Central memory CD8-positive, alpha-beta T cell (primary cell): ENCODE measurements at regions not wholly inside any gene's neighbourhood (a gene's known extent, or its start where the extent isn't known, plus 50 kb on each side); places are given as distances from the start of the nearest gene placed in this dataset.

Experiments
- ATAC-seq: fragments of 150-1000 bp; cut with Tn5 transposase; replicated peaks from 2 replicates; pipeline ENCODE4 v1.10.0; 2022; ENCODE audit warnings: mild to moderate bottlenecking, moderate FRiP score, moderate number of reproducible peaks; ENCODE audit not compliant: poor library complexity, severe bottlenecking; ENCODE audit errors: extremely low read depth
- DNase-seq, 2 donors: peaks; one replicate each; pipeline ENCODE4 v3.0.0; 2021; ENCODE audit warnings: low spot score in 2 of 2
- H3K27ac Mint-ChIP-seq: one replicate; pipeline ENCODE4 v1.8.0; 2022; ENCODE audit warnings: low read depth, mild to moderate bottlenecking, moderate library complexity, mixed read lengths
- H3K27me3 Mint-ChIP-seq: one replicate; pipeline ENCODE4 v1.8.0; 2022; ENCODE audit warnings: mixed read lengths
- H3K36me3 Mint-ChIP-seq: one replicate; pipeline ENCODE4 v1.8.0; 2022; ENCODE audit warnings: mild to moderate bottlenecking, moderate library complexity, mixed read lengths; ENCODE audit not compliant: insufficient read depth
- H3K4me1 Mint-ChIP-seq: one replicate; pipeline ENCODE4 v1.8.0; 2022; ENCODE audit warnings: mixed read lengths
- H3K4me3 Mint-ChIP-seq: one replicate; pipeline ENCODE4 v1.8.0; 2022; ENCODE audit warnings: mild to moderate bottlenecking, moderate library complexity, mixed read lengths
- H3K9me3 Mint-ChIP-seq: one replicate; pipeline ENCODE4 v1.8.0; 2022; ENCODE audit warnings: mixed read lengths

DNA sequence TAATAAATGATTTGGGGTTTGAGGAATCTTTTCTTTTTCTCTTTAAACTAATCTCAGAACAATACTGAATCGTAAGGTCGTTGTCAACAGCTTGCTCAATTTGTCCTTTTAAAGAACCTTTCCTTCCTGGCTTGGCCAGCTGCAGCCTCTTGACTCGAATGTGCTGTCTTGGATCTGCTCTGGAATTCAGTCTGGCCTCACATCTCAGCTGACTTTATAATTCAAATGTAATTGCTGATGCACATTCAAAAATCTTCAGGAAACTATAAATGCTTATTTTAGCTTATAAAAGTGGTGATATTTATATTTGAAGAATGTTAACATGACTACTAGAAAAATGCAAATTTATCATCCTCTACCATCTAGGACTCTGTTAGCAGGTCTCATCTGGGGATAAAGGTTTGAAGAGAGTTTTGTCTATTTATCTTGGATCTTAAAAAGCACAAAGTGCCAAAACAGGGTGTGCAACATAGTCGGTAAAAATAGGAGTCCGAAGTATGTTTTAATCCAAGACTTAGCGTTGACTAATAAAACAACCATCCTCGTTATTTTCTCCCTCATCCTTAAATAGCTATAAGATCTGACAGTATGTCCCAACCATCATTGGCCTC, 1035.2 kb downstream of the MCTP2 start:
- peaks cover 24% of the 10 kb centered on the region for H3K27me3 Mint-ChIP-seq
- no peak overlapping the region for H3K27ac Mint-ChIP-seq
- no peaks in the 10 kb centered on the region for H3K36me3 Mint-ChIP-seq
- no peak for DNase-seq
- H3K9me3 Mint-ChIP-seq = no peaks in the 10 kb centered on the region
- H3K4me3 Mint-ChIP-seq = no peak overlapping the region
- H3K4me1 Mint-ChIP-seq = no peaks in the 10 kb centered on the region
- no peak for ATAC-seq

DNA sequence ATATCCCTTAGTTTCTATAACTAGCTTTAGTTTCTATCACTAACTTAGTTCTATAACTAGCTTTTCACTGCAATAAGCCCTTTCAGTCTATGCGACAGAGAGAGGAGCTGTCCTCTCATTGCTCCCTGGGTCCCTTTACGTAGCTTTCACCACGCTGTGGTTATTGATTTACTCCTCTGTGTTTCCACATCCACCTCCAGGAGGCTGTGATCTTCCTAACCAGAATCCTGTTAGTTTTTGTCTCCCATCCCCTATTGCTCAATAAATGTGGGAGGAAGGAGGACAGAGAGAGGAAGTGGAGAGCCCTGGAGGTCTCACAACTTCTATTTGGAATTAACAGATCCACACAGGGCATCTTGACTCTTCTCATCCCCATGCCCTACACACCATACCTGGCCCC, 1036.1 kb downstream of the MCTP2 start:
- ATAC-seq (no peak), DNase-seq (no peak)
- H3K9me3 Mint-ChIP-seq = no peaks in the 10 kb centered on the region
- H3K4me3 Mint-ChIP-seq = no peak overlapping the region
- H3K4me1 Mint-ChIP-seq = no peaks in the 10 kb centered on the region
- H3K27me3 Mint-ChIP-seq = peaks cover 24% of the 10 kb centered on the region
- no peak overlapping the region for H3K27ac Mint-ChIP-seq
- H3K36me3 Mint-ChIP-seq = no peaks in the 10 kb centered on the region

DNA sequence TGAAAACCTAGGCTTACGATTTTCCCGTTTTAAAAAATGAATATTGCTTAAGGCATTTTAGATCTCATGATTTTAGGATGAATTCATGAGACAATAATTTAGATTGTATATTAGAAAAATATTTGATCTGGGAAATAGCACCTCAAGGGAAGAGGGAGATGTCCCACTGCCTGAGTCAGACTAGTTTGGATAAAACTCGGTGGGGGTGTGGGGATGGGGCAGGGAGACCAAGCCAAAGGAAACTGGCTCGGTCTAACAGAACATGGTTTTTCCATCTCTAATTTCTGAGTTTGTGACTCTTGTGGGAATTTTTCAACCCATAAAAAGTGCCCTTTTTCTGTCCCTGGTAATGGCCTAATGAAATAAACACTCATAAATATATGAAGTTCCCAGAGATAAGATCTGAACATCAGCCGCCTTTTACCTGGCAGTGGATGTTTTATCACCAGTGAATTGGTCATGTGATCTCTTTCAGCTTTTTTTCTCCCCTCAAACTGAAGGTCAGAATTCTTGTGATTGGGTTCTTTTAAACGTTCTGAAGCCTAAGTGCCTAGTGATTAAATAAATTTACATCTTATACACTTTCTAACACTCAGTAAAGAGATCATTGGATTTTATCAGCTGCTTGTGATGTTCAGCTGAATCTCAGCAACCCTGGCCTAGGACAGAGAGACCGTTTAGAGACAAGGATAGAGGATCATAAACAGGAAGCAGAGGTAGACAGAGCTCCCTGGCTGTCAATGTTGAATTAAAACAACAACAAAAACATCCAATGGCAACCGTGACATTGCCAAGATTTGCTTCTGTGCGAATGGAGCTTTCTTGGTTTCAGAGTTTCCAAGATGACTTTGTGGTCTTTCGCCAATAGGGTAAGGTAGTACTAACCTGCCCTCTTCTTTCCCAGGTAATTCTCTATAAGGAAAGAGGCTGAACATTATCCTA, 1038.2 kb downstream of the MCTP2 start:
- Mint-ChIP-seq H3K27ac (no peak overlapping the region), H3K4me3 (no peak overlapping the region), H3K27me3 (peaks cover 35% of the 10 kb centered on the region), H3K4me1 (no peaks in the 10 kb centered on the region), H3K36me3 (no peaks in the 10 kb centered on the region), H3K9me3 (no peaks in the 10 kb centered on the region)
- ATAC-seq (no peak), DNase-seq (no peak)

DNA sequence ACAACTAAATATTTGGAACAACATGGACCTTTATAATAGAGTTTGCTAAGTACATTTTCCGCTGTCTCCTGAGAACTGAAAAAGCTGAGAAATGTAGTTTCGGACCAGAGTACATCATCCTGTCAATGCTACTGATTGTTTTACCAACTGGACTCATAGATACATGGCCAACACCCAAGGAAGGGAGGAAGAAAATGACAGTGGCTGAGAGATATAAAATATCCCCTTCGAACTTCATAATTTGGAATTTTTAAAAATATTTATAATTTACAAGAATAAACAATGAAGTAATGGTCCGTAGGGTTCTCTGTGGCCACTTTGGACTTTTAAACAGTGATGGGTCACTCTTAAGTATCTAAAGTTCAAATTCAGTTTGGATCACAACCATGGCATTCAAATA, 1042.7 kb downstream of the MCTP2 start:
- Mint-ChIP-seq H3K27me3 (peaks cover 33% of the 10 kb centered on the region), H3K9me3 (no peaks in the 10 kb centered on the region), H3K27ac (no peak overlapping the region), H3K4me3 (no peak overlapping the region), H3K4me1 (no peaks in the 10 kb centered on the region), H3K36me3 (no peaks in the 10 kb centered on the region)
- no peak for ATAC-seq
- DNase-seq = no peak

DNA sequence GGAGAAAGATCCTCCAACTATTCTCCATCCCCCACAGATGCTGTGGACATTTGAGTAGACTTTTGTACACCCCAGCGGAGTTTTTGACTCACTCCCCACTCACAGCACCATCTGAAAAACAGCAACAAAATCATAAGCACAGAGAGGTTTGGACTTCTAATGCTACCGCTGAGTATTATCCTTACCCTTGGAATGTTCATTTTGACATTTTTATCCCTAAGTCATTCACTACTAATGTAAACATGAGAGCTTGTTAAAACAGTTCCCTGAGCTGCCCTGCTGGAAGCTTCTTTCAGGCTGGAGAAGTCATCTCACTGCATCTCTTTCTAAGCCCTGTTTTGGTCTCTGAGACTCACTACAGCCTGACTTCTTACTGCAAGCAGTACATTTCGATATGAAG, 1045.9 kb downstream of the MCTP2 start:
- no peak overlapping the region for H3K27ac Mint-ChIP-seq
- no peak overlapping the region for H3K4me3 Mint-ChIP-seq
- no peaks in the 10 kb centered on the region for H3K36me3 Mint-ChIP-seq
- DNase-seq (no peak), ATAC-seq (no peak)
- H3K27me3 Mint-ChIP-seq = peaks cover 24% of the 10 kb centered on the region
- H3K9me3 Mint-ChIP-seq = no peaks in the 10 kb centered on the region
- H3K4me1 Mint-ChIP-seq = no peaks in the 10 kb centered on the region

DNA sequence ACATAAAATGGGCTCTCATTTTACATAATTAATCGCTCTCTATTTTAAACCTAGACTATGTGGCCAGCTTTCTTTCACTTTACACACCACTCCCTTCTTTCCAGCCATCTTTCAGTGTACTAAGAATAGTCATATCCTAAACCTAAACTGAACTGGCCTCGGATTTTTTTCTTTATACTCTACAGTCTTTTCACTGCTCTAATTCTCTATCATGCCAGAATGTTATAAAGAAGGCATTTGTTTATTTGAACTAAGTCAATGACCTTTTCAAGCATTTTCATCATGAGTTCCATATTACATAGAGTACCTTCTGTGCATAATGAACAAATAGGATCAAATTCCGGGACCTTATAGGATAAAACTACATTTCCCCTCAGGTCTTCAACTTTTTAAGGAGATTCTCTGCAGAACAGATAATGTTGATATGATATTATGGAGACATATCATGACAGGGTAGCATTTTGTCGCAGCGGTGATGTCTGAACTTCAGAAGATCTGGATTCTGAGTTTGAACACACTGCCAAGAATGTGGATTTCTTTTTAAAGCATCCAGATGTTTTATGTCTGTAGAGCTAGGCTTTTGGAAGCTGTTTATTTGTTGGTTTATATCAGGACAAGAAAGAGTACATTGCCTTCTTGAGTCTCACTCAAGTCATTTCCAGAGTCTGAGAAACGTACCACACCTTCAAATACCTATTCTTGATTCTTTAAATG, 1047.3 kb downstream of the MCTP2 start:
- ATAC-seq (no peak), DNase-seq (no peak)
- Mint-ChIP-seq H3K4me1 (no peaks in the 10 kb centered on the region), H3K36me3 (no peaks in the 10 kb centered on the region), H3K27me3 (peaks cover 20% of the 10 kb centered on the region), H3K27ac (no peak overlapping the region), H3K4me3 (no peak overlapping the region), H3K9me3 (no peaks in the 10 kb centered on the region)

DNA sequence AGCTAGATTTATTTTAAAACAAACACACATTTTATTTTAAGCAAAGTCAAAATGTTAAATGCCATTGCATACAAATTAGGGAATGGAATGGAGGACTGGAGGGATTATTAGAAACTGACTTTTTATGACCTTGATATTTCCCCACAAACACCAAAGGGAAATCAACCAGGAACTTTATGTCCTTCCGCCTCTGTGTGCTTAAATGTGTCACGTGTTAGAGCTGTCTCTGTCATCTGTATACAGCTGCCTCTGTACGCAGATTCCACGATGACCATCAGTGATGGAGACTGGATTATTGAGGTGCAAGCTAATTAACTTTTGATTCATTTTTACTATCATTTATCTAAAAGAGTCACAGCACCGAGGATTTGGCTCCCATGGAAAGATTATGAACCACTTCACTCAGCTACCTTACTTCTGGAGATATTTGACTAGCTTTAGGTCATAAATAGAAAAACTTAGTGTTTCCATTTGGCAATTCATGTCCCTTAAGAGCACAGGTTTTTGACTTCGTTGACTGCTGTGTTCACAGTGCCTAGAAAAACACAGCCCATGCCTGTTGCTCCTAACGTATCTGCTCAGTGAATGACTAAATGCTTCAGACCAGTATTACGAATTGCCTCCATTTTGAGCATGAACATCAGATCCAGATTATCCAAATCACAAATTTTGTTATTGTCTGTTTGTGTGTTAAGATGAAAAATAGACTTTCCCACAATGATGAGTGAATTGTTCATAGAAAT, 1048.1 kb downstream of the MCTP2 start:
- Mint-ChIP-seq H3K27me3 (peaks cover 18% of the 10 kb centered on the region), H3K27ac (no peak overlapping the region), H3K4me1 (peaks cover under 1% of the 10 kb centered on the region), H3K9me3 (no peaks in the 10 kb centered on the region), H3K36me3 (no peaks in the 10 kb centered on the region), H3K4me3 (no peak overlapping the region)
- no peak for ATAC-seq
- DNase-seq = no peak

DNA sequence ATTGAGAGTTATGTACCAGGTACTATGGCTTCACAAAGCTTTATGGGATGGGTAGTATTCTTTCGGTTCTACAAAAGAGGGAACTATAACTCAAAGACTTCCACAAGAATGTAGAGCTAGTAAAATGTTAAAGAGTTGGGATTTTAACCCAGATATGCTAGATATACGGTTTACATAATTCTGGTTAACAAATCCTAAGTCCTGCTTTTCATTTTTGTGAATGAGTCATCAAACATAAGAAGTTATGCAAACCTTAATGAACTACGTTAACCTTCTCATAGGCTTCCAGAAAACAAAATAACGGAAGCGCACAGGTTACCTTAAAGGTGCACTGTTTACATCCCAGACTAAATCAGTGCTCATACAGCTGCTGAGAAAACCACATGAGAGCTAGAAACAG, 1049.3 kb downstream of the MCTP2 start:
- Mint-ChIP-seq H3K36me3 (no peaks in the 10 kb centered on the region), H3K4me1 (peaks cover 13% of the 10 kb centered on the region), H3K27me3 (peaks cover 10% of the 10 kb centered on the region), H3K9me3 (no peaks in the 10 kb centered on the region), H3K27ac (no peak overlapping the region), H3K4me3 (no peak overlapping the region)
- ATAC-seq (no peak), DNase-seq (no peak)

DNA sequence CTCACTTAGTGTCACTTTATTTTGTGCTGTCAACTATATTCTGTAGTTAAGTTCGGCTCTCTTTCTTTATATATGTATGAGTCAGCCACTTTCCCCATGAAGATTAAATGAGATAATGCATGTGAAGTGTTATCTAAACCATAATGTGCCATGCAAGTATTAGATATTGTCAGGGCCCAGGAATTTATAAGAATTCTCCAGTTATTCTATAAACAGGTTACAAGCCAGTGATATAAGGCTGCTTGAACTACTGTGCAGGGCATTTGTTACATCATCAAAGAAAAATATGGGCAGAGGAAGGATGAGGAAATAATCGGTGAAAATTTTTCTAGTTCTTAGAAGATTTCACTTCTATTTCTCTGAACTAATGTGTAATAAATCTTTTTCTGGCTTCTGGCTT, 1049.0 kb upstream of the NR2F2 start:
- Mint-ChIP-seq H3K27ac (no peak overlapping the region), H3K9me3 (no peaks in the 10 kb centered on the region), H3K4me1 (peaks cover 13% of the 10 kb centered on the region), H3K4me3 (no peak overlapping the region), H3K27me3 (peaks cover 10% of the 10 kb centered on the region), H3K36me3 (no peaks in the 10 kb centered on the region)
- no peak for DNase-seq
- ATAC-seq = no peak

DNA sequence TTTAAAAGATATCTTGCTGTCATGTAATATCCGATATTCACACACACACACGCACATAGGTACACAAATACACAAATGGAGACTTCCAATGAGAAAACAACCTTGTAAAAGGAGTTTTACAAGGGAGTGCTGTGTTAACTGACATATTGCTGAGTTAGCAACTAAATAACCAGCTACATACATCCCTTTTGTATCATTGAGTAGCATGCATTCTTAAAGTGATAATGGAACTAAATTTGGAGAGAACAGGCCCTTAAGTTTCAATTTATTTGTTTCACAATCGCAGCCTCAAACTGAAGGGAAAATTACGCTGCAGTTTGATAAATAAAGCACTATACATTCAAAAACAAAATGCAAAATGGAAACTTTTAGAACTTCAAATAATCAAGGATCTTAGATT, 1046.0 kb upstream of the NR2F2 start:
- peaks cover 10% of the 10 kb centered on the region for H3K27me3 Mint-ChIP-seq
- no peak overlapping the region for H3K4me3 Mint-ChIP-seq
- peaks cover 13% of the 10 kb centered on the region for H3K4me1 Mint-ChIP-seq

DNA sequence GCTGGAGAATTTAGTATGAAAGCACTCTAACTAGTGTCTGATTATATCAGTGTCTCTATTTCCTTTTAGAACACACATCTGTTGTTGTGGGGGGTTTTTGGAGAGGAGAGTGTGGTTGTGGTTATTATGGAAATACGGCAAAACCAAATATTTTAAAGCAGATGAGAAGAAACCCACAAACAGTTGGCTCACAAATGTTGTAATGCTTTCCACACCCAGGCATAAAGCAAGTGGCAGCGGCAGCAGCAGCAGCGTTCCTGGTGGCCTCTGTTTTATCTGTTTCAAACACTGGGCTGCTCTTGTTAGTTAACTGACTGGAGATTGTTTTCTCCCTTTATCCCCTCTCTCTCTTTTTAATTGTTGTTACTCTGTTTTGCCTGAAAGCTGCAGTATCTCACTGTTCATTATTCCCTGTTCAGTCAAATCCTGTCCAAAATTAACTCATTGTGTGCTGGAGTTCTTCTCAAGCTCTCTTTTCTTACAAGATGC, 1045.5 kb upstream of the NR2F2 start:
- H3K4me1 Mint-ChIP-seq = peaks cover 13% of the 10 kb centered on the region
- peaks cover 10% of the 10 kb centered on the region for H3K27me3 Mint-ChIP-seq
- H3K27ac Mint-ChIP-seq = peak overlapping the region; percentile 2
- ATAC-seq (no peak), DNase-seq (no peak)
- H3K36me3 Mint-ChIP-seq = no peaks in the 10 kb centered on the region
- no peak overlapping the region for H3K4me3 Mint-ChIP-seq
- no peaks in the 10 kb centered on the region for H3K9me3 Mint-ChIP-seq

More for the DNA sequence above, 1046.0 kb upstream of the NR2F2 start:
- H3K9me3 Mint-ChIP-seq = no peaks in the 10 kb centered on the region
- H3K27ac Mint-ChIP-seq = no peak overlapping the region
- DNase-seq (no peak), ATAC-seq (no peak)
- no peaks in the 10 kb centered on the region for H3K36me3 Mint-ChIP-seq

DNA sequence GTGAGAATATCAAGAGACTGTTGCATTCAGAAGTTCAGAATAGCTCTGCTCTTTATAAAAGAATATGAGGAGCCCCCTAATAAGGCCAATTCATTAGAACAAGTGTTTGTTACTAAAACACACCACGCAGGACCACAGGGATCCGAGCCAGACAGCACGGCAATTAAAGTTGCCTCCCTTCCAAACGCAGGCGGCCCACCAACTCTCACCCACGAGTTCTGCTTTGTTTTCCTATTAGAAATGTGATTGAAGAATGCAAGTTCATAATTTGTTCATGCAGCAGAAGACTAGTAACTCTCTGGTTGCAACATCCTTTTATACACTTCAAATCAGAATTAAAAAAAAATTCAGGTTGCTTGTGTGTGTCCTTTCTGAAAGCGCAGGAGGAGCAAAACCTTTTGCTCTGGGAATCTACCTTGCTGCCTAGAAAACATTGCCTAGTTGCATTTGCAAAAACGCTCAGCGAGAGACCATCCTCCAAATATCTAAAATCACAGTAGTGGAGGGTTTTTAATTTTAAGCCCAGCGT, 1044.1 kb upstream of the NR2F2 start:
- Mint-ChIP-seq H3K9me3 (no peaks in the 10 kb centered on the region), H3K27ac (no peak overlapping the region), H3K4me1 (peaks cover 13% of the 10 kb centered on the region), H3K27me3 (peaks cover 10% of the 10 kb centered on the region), H3K4me3 (no peak overlapping the region), H3K36me3 (no peaks in the 10 kb centered on the region)
- DNase-seq (no peak), ATAC-seq (no peak)
